DOHH2 (cell line): ENCODE measurements at regions not wholly inside any gene's neighbourhood (a gene's known extent, or its start where the extent isn't known, plus 50 kb on each side); places are given as distances from the start of the nearest gene placed in this dataset.

Source experiments
- H3F3A ChIP-seq: fragments of 200-600 bp; sonication (generic), shearing (Covaris generic); 2 replicates; pipeline ENCODE4 v1.6.0; 2016; ENCODE audit warnings: antibody characterized with exemption, mild to moderate bottlenecking; ENCODE audit not compliant: control insufficient read depth, insufficient read depth
- H3K27ac ChIP-seq: fragments of 200-600 bp; sonication (generic); 2 replicates; pipeline ENCODE4 v1.5.1; 2014; ENCODE audit warnings: low read depth, mild to moderate bottlenecking, low read length, moderate library complexity
- H3K27me3 ChIP-seq: fragments of 200-600 bp; sonication (generic); 2 replicates; pipeline ENCODE4 v1.6.1; 2014; ENCODE audit warnings: mild to moderate bottlenecking, low read length, mixed read lengths; ENCODE audit not compliant: control insufficient read depth
- H3K36me3 ChIP-seq: fragments of 200-600 bp; sonication (generic); 2 replicates; pipeline ENCODE4 v1.6.1; 2014; ENCODE audit warnings: mild to moderate bottlenecking, low read length, moderate library complexity, mixed read lengths; ENCODE audit not compliant: control insufficient read depth
- H3K4me1 ChIP-seq: fragments of 200-600 bp; sonication (generic); 2 replicates; pipeline ENCODE4 v1.6.1; 2014; ENCODE audit warnings: mild to moderate bottlenecking, low read length, mixed read lengths; ENCODE audit not compliant: control insufficient read depth
- H3K4me2 ChIP-seq: fragments of 200-600 bp; sonication (generic); 2 replicates; pipeline ENCODE4 v1.6.0; 2014; ENCODE audit warnings: mild to moderate bottlenecking, low read length, moderate library complexity
- H3K4me3 ChIP-seq: fragments of 200-600 bp; sonication (generic); 2 replicates; pipeline ENCODE4 v1.5.1; 2014; ENCODE audit warnings: mild to moderate bottlenecking, low read length, mixed read lengths
- H3K79me2 ChIP-seq: fragments of 200-600 bp; sonication (generic); 2 replicates; pipeline ENCODE4 v1.6.1; 2014; ENCODE audit warnings: mild to moderate bottlenecking, low read length, mixed read lengths; ENCODE audit not compliant: control insufficient read depth
- H3K9me2 ChIP-seq: fragments of 200-600 bp; sonication (generic); replicated peaks from 2 replicates; pipeline ENCODE4 v1.6.1; 2014; ENCODE audit warnings: mild to moderate bottlenecking, low read length, mixed read lengths; ENCODE audit not compliant: control insufficient read depth
- H3K9me3 ChIP-seq: fragments of 200-600 bp; sonication (generic); 2 replicates; pipeline ENCODE4 v1.6.1; 2014; ENCODE audit warnings: antibody characterized with exemption, low read length, mixed read lengths; ENCODE audit not compliant: control insufficient read depth, insufficient read depth
- H4K20me1 ChIP-seq: fragments of 200-600 bp; sonication (generic); 2 replicates; pipeline ENCODE4 v1.6.0; 2014; ENCODE audit warnings: low read depth, mild to moderate bottlenecking, antibody characterized with exemption, low read length, moderate library complexity; ENCODE audit not compliant: control insufficient read depth, insufficient read depth
- EZH2phosphoT487 ChIP-seq: fragments of 200-600 bp; sonication (generic); IDR thresholded peaks from 2 replicates; pipeline ENCODE4 v1.6.1; 2017; ENCODE audit warnings: borderline replicate concordance, mild to moderate bottlenecking, antibody characterized with exemption, low read length, moderate library complexity, mixed read lengths
- TF ChIP-seq, protein P1 (sequence below): fragments of 200-600 bp; sonication (generic); IDR thresholded peaks from one replicate; pipeline ENCODE4 v1.5.1; 2014; ENCODE audit warnings: antibody characterized with exemption, mild to moderate bottlenecking, low read depth, low read length; ENCODE audit not compliant: poor library complexity, severe bottlenecking

DNA sequence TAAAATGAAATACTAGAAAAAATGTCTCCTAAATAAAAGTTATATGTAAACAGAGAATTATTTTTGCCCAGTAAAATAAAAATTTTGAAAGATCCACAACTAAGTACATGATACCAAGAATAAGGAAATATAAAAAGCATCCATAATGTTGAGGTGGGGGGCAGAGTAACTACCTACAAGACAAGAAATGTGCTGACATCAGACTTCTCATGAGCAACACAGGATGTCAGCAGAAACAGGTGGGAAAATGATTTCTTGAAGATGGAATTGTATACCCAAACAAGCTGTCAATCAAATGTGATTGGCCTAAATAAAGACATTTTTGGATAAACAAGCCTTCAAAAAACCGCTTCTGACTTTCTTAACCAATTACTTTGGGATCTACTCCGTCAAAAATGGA, 143.9 kb upstream of the LIPC start:
- Histone ChIP-seq H3K4me2 (no peak overlapping the region), H3K27me3 (peaks cover 5% of the 10 kb centered on the region; the same call in 1 of the 2 replicates), H3K9me3 (no peaks in the 10 kb centered on the region), H3K4me1 (no peaks in the 10 kb centered on the region), H3K79me2 (no peaks in the 10 kb centered on the region), H3K4me3 (no peak overlapping the region), H4K20me1 (no peaks in the 10 kb centered on the region), H3K27ac (no peak overlapping the region), H3K36me3 (no peaks in the 10 kb centered on the region), H3K9me2 (no peaks in the 10 kb centered on the region), H3F3A (no peaks in the 10 kb centered on the region)
- TF ChIP-seq EZH2phosphoT487: no peak
- TF ChIP-seq, protein P1, sequence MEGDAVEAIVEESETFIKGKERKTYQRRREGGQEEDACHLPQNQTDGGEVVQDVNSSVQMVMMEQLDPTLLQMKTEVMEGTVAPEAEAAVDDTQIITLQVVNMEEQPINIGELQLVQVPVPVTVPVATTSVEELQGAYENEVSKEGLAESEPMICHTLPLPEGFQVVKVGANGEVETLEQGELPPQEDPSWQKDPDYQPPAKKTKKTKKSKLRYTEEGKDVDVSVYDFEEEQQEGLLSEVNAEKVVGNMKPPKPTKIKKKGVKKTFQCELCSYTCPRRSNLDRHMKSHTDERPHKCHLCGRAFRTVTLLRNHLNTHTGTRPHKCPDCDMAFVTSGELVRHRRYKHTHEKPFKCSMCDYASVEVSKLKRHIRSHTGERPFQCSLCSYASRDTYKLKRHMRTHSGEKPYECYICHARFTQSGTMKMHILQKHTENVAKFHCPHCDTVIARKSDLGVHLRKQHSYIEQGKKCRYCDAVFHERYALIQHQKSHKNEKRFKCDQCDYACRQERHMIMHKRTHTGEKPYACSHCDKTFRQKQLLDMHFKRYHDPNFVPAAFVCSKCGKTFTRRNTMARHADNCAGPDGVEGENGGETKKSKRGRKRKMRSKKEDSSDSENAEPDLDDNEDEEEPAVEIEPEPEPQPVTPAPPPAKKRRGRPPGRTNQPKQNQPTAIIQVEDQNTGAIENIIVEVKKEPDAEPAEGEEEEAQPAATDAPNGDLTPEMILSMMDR: no peak

DNA sequence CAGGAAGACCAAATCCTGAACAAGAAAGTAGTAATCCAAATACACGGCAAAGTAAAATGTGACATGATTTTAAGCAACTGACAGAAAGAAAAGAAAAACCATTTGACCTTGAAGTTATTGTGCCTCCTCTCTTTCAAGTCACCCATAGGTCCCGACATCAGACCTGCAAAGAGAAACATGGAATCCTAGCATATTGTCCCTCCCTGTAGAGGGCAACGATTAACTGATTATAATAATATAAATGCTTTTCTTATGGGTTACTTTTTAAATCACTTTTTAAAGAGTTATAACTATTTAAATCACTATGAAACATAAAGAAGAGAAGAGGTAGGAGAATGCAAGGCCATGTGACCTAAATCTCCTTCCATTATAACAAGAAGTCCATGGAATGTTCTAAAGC, 143.2 kb upstream of the LIPC start:
- peaks cover 5% of the 10 kb centered on the region; the same call in 1 of the 2 replicates for H3K27me3 ChIP-seq
- no peaks in the 10 kb centered on the region for H3K9me3 ChIP-seq
- no peaks in the 10 kb centered on the region for H3F3A ChIP-seq
- H3K4me1 ChIP-seq: no peaks in the 10 kb centered on the region
- no peak overlapping the region for H3K27ac ChIP-seq
- no peaks in the 10 kb centered on the region for H3K9me2 ChIP-seq
- H4K20me1 ChIP-seq: no peaks in the 10 kb centered on the region
- TF ChIP-seq EZH2phosphoT487: no peak
- TF ChIP-seq, protein P1: no peak
- no peak overlapping the region for H3K4me2 ChIP-seq
- H3K4me3 ChIP-seq: no peak overlapping the region
- H3K79me2 ChIP-seq: no peaks in the 10 kb centered on the region
- H3K36me3 ChIP-seq: no peaks in the 10 kb centered on the region

DNA sequence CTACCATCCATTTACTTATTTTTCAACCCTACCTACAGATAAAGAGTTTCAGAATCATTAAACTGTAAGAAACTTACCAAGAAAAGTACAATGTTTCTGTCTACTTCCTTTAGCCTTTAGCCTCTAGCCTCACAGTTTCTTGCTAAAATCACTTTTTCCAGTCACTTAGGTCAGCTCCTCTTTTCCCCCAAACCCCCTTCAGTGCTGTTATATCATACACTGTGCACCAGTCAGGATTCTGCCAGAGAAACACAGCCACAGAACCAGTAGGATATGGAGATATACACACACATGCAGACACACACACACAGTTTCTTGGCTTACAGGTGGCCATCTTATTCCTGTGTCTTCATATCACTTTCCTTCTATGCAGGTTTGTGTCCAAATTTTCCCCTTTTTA, 139.9 kb upstream of the LIPC start:
- Histone ChIP-seq H3K9me2 (no peaks in the 10 kb centered on the region), H3K27ac (no peak overlapping the region), H3K9me3 (no peaks in the 10 kb centered on the region), H4K20me1 (no peaks in the 10 kb centered on the region), H3K27me3 (peaks cover 18% of the 10 kb centered on the region), H3K4me1 (no peaks in the 10 kb centered on the region), H3K36me3 (no peaks in the 10 kb centered on the region), H3K4me2 (no peak overlapping the region), H3K4me3 (no peak overlapping the region), H3K79me2 (no peaks in the 10 kb centered on the region), H3F3A (no peaks in the 10 kb centered on the region)
- TF ChIP-seq, protein P1: no peak
- TF ChIP-seq EZH2phosphoT487: no peak

DNA sequence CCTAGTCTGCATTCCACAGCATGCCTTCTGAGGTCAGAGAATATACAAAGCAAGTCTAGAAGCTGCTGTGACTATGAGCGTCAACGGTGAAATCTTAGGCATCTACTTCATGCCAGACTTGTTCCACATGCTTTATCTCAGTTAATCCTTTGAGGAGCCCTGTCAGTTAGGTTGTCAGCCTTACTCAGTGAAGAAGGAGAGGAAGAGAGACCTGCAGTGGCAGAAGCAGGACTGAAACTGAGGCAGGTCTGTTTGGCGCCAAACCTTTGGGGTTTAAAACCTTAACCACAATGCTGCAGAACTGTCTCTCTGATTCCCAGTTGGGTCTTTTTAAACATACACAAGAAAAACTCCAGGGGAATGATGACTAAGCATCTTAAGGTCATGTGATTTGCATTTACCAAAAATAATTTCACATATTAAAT, 139.0 kb upstream of the LIPC start:
- Histone ChIP-seq H3K9me3 (no peaks in the 10 kb centered on the region), H3K27me3 (peaks cover 18% of the 10 kb centered on the region), H4K20me1 (no peaks in the 10 kb centered on the region), H3K36me3 (no peaks in the 10 kb centered on the region), H3F3A (no peaks in the 10 kb centered on the region), H3K4me1 (no peaks in the 10 kb centered on the region), H3K27ac (no peak overlapping the region), H3K4me2 (no peak overlapping the region), H3K9me2 (no peaks in the 10 kb centered on the region), H3K79me2 (no peaks in the 10 kb centered on the region), H3K4me3 (no peak overlapping the region)
- no peak for TF ChIP-seq EZH2phosphoT487
- TF ChIP-seq, protein P1: no peak
